Ishikawa (cell line): ENCODE measurements at regions not wholly inside any gene's neighbourhood (a gene's known extent, or its start where the extent isn't known, plus 50 kb on each side); places are given as distances from the start of the nearest gene placed in this dataset.

Experiments used
- CEBPB ChIP-seq: IDR thresholded peaks from 2 replicates; pipeline ENCODE4 v1.6.1; 2012
- CREB1 ChIP-seq: IDR thresholded peaks from 2 replicates; pipeline ENCODE4 v1.6.1; 2012; ENCODE audit warnings: low read depth
- EGR1 ChIP-seq: IDR thresholded peaks from 2 replicates; pipeline ENCODE4 v1.6.1; 2012
- EP300 ChIP-seq: IDR thresholded peaks from 2 replicates; pipeline ENCODE4 v1.6.1; 2012; ENCODE audit warnings: borderline replicate concordance
- FOXM1 ChIP-seq: IDR thresholded peaks from 2 replicates; pipeline ENCODE4 v1.6.1; 2012; ENCODE audit warnings: low read depth, borderline replicate concordance
- MAX ChIP-seq: IDR thresholded peaks from 2 replicates; pipeline ENCODE4 v1.6.1; 2012
- NFIC ChIP-seq: IDR thresholded peaks from 2 replicates; pipeline ENCODE4 v1.6.1; 2012
- RAD21 ChIP-seq: IDR thresholded peaks from 2 replicates; pipeline ENCODE4 v1.6.1; 2012; ENCODE audit warnings: low read depth
- REST ChIP-seq: IDR thresholded peaks from 2 replicates; pipeline ENCODE4 v1.6.1; 2012; ENCODE audit warnings: low read depth, mild to moderate bottlenecking
- TAF1 ChIP-seq: IDR thresholded peaks from 2 replicates; pipeline ENCODE4 v1.6.1; 2012; ENCODE audit warnings: low read depth, mild to moderate bottlenecking
- TCF12 ChIP-seq: IDR thresholded peaks from 2 replicates; pipeline ENCODE4 v1.6.1; 2012; ENCODE audit warnings: low read depth
- TEAD4 ChIP-seq: IDR thresholded peaks from 2 replicates; pipeline ENCODE4 v1.6.1; 2012
- USF1 ChIP-seq: IDR thresholded peaks from 2 replicates; pipeline ENCODE4 v1.6.1; 2012
- YY1 ChIP-seq: IDR thresholded peaks from 2 replicates; pipeline ENCODE4 v1.6.1; 2012; ENCODE audit warnings: low read depth
- ZBTB7A ChIP-seq: IDR thresholded peaks from 2 replicates; pipeline ENCODE4 v1.6.1; 2012; ENCODE audit warnings: low read depth

GRCh38 chr13:40116008-40116407 is 460.5 kb downstream of the COG6 start:
- no peak for TF ChIP-seq RAD21
- no peak for TF ChIP-seq TEAD4
- TF ChIP-seq CREB1 = peak; percentile 41; the same call in 1 of the 2 replicates
- TF ChIP-seq EP300 = peak; percentile 56; the same call in 1 of the 2 replicates
- no peak for TF ChIP-seq TAF1
- TF ChIP-seq EGR1 = no peak
- 0 out of 2 replicates have a peak, but pooled peaks have one; percentile 25 for TF ChIP-seq NFIC
- no peak for TF ChIP-seq REST
- TF ChIP-seq YY1 = no peak
- TF ChIP-seq TCF12 = no peak
- TF ChIP-seq USF1 = no peak
- no peak for TF ChIP-seq FOXM1
- no peak for TF ChIP-seq CEBPB
- no peak for TF ChIP-seq ZBTB7A
- TF ChIP-seq MAX = peak; percentile 61

- no peak for TF ChIP-seq TEAD4
- TF ChIP-seq RAD21 = no peak
- no peak for TF ChIP-seq EP300
- no peak for TF ChIP-seq NFIC
- TF ChIP-seq EGR1 = no peak
- TF ChIP-seq CEBPB = no peak
- no peak for TF ChIP-seq FOXM1
- TF ChIP-seq USF1 = no peak
- no peak for TF ChIP-seq TAF1
- TF ChIP-seq TCF12 = no peak
- no peak for TF ChIP-seq ZBTB7A
- TF ChIP-seq CREB1 = no peak
- TF ChIP-seq REST = no peak
These were observed 462.9 kb downstream of the COG6 start for GRCh38 chr13:40118337-40118736.

- TF ChIP-seq TEAD4 (no peak), NFIC (no peak), USF1 (no peak), CREB1 (no peak), CEBPB (no peak), EGR1 (no peak), FOXM1 (no peak), TCF12 (no peak), YY1 (no peak), REST (no peak), TAF1 (no peak), RAD21 (no peak), EP300 (no peak), MAX (no peak), ZBTB7A (no peak)
These were observed 464.4 kb downstream of the COG6 start for GRCh38 chr13:40119852-40120251.

GRCh38 chr13:40120288-40120687 is 464.8 kb downstream of the COG6 start:
- TF ChIP-seq FOXM1 (no peak), EGR1 (no peak), EP300 (no peak), MAX (no peak), TEAD4 (no peak), REST (no peak), RAD21 (no peak), YY1 (no peak), TAF1 (no peak), CEBPB (no peak), CREB1 (no peak), ZBTB7A (no peak)
